B cell (primary cell): ENCODE measurements at regions not wholly inside any gene's neighbourhood (a gene's known extent, or its start where the extent isn't known, plus 50 kb on each side); places are given as distances from the start of the nearest gene placed in this dataset.

ENCODE experiments used
- EZH2 ChIP-seq: IDR thresholded peaks from 2 replicates; pipeline ENCODE4 v1.6.1; 2012; ENCODE audit warnings: borderline replicate concordance, low read depth, mild to moderate bottlenecking, moderate library complexity, low read length; ENCODE audit not compliant: insufficient read depth, poor library complexity, severe bottlenecking
- TF ChIP-seq, protein P1 (sequence below): fragments of 200-600 bp; IDR thresholded peaks from one replicate; pipeline ENCODE4 v1.8.0; 2022; ENCODE audit warnings: antibody characterized with exemption, mild to moderate bottlenecking

DNA sequence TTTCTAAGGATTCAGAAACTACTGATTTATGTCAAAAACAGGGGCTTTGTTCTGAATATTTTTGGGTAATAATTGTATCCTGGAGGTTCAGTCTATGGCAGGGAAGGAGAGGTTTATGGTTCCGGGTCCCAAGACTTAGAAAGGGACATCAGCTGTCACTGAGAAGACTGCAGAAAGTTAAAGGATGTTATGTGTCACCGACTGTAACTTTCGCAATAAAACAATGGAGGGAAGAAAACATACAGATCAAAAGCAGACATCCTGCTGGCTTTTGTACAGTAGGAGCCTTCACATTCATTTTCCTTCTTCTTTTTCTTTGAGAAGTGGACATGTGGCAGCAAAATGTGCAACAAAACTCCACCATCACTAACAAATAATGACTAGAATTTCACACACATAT is 900.7 kb upstream of the SOX11 start:
- TF ChIP-seq, protein P1, sequence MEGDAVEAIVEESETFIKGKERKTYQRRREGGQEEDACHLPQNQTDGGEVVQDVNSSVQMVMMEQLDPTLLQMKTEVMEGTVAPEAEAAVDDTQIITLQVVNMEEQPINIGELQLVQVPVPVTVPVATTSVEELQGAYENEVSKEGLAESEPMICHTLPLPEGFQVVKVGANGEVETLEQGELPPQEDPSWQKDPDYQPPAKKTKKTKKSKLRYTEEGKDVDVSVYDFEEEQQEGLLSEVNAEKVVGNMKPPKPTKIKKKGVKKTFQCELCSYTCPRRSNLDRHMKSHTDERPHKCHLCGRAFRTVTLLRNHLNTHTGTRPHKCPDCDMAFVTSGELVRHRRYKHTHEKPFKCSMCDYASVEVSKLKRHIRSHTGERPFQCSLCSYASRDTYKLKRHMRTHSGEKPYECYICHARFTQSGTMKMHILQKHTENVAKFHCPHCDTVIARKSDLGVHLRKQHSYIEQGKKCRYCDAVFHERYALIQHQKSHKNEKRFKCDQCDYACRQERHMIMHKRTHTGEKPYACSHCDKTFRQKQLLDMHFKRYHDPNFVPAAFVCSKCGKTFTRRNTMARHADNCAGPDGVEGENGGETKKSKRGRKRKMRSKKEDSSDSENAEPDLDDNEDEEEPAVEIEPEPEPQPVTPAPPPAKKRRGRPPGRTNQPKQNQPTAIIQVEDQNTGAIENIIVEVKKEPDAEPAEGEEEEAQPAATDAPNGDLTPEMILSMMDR: no peak
- TF ChIP-seq EZH2: no peak
